C4-2B (cell line): ENCODE measurements at regions not wholly inside any gene's neighbourhood (a gene's known extent, or its start where the extent isn't known, plus 50 kb on each side); places are given as distances from the start of the nearest gene placed in this dataset.

Experiments used
- ZFX ChIP-seq: fragments of 450-650 bp; IDR thresholded peaks from 2 replicates; pipeline ENCODE4 v1.6.1; 2017
- TF ChIP-seq, protein P1 (sequence below): fragments of 450-650 bp; conservative IDR thresholded peaks from 2 replicates; pipeline ENCODE4 v1.5.1; 2017; ENCODE audit warnings: mild to moderate bottlenecking

DNA sequence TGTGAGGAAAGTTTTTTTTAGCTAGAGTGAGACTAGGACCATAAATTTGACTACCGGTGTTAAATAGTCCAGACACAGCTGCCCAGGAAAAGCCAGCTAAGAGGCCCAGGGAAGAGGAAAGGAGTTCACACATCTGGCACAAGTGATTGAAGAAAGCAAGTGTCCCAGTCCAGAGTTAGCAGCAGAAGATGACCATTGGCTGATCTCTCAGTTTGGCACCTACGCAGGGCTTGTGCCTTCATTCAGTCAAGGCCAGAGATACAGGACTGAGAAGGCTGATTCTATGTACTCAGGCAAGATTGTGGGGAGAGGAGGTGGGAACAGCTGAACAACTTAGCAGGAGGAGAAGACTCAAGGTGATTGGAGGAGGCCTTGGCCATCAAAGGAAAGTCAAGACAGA is 575.0 kb upstream of the KLF12 start:
- TF ChIP-seq, protein P1, sequence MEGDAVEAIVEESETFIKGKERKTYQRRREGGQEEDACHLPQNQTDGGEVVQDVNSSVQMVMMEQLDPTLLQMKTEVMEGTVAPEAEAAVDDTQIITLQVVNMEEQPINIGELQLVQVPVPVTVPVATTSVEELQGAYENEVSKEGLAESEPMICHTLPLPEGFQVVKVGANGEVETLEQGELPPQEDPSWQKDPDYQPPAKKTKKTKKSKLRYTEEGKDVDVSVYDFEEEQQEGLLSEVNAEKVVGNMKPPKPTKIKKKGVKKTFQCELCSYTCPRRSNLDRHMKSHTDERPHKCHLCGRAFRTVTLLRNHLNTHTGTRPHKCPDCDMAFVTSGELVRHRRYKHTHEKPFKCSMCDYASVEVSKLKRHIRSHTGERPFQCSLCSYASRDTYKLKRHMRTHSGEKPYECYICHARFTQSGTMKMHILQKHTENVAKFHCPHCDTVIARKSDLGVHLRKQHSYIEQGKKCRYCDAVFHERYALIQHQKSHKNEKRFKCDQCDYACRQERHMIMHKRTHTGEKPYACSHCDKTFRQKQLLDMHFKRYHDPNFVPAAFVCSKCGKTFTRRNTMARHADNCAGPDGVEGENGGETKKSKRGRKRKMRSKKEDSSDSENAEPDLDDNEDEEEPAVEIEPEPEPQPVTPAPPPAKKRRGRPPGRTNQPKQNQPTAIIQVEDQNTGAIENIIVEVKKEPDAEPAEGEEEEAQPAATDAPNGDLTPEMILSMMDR, result no peak
- TF ChIP-seq ZFX, result no peak
